H1 (cell line): ENCODE measurements at regions not wholly inside any gene's neighbourhood (a gene's known extent, or its start where the extent isn't known, plus 50 kb on each side); places are given as distances from the start of the nearest gene placed in this dataset.

Experiments
- BACH1 ChIP-seq: IDR thresholded peaks from 2 replicates; pipeline ENCODE4 v1.6.1; 2012; ENCODE audit warnings: low read length, improper control_type of control experiment
- BRCA1 ChIP-seq: IDR thresholded peaks from 2 replicates; pipeline ENCODE4 v1.6.1; 2012; ENCODE audit warnings: low read depth, low read length, improper control_type of control experiment
- MAFK ChIP-seq: IDR thresholded peaks from 2 replicates; pipeline ENCODE4 v1.6.1; 2012; ENCODE audit warnings: low read depth, mild to moderate bottlenecking, improper control_type of control experiment, low read length
- POU5F1 ChIP-seq: IDR thresholded peaks from 2 replicates; pipeline ENCODE4 v1.6.1; 2011; ENCODE audit warnings: low read depth, mild to moderate bottlenecking, low read length, moderate library complexity
- RAD21 ChIP-seq, 2 experiments: IDR thresholded peaks in 1 of 2; conservative IDR thresholded peaks in 1 of 2; 2 replicates each; pipeline ENCODE4 v1.6.1; 2011; ENCODE audit warnings: low read depth in 2 of 2, low read length in 2 of 2, improper control_type of control experiment in 1 of 2, inconsistent platforms in 1 of 2, mild to moderate bottlenecking in 1 of 2, moderate library complexity in 1 of 2
- TAF7 ChIP-seq: optimal IDR thresholded peaks from 2 replicates; pipeline ENCODE3; 2011; ENCODE audit warnings: low read depth, mild to moderate bottlenecking, inconsistent platforms, low read length, moderate library complexity, borderline replicate concordance
- YY1 ChIP-seq: IDR thresholded peaks from 2 replicates; pipeline ENCODE4 v1.6.1; 2011; ENCODE audit warnings: low read depth, mild to moderate bottlenecking, low read length
- TF ChIP-seq, protein P1 (sequence below): IDR thresholded peaks from 2 replicates; pipeline ENCODE4 v1.6.1; 2011; ENCODE audit warnings: low read length, improper control_type of control experiment

- TF ChIP-seq TAF7 (no peak), BACH1 (no peak), POU5F1 (no peak), BRCA1 (no peak), YY1 (no peak), RAD21 (IDR thresholded peaks at IDR 0.05 in 1 of 2, conservative IDR thresholded peaks at IDR 0.05 in 1 of 2; ENCODE audit: low read depth in 2 of 2, low read length in 2 of 2) (no peak), MAFK (no peak)
- TF ChIP-seq, protein P1, sequence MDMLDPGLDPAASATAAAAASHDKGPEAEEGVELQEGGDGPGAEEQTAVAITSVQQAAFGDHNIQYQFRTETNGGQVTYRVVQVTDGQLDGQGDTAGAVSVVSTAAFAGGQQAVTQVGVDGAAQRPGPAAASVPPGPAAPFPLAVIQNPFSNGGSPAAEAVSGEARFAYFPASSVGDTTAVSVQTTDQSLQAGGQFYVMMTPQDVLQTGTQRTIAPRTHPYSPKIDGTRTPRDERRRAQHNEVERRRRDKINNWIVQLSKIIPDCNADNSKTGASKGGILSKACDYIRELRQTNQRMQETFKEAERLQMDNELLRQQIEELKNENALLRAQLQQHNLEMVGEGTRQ, result no peak
These were observed 232.2 kb downstream of the KLF13 start (continued) for GRCh38 chr15:31558840-31559239.
